GM12878 (cell line): ENCODE measurements at regions not wholly inside any gene's neighbourhood (a gene's known extent, or its start where the extent isn't known, plus 50 kb on each side); places are given as distances from the start of the nearest gene placed in this dataset.

Experiments
- ATAC-seq: fragments of 200-7000 bp; cut with Tn5 transposase; 3 replicates; pipeline ENCODE4 v1.9.1; 2020; ENCODE audit warnings: mild to moderate bottlenecking, moderate library complexity
- BruUV-seq: library from RNA; stranded (reverse); fragments of 400-500 nt; replicated peaks from 2 replicates; lab custom pipeline; 2021; lab: Mats Ljungman, UMichigan
- CTCF ChIA-PET: fragments of 300-600 bp; sonication (Branson Sonifier 250); formaldehyde crosslinking; extraction: SDS; loops from one replicate; lab custom pipeline; 2021; ENCODE audit warnings: inconsistent platforms; lab: Yijun Ruan, JAX
- POLR2A ChIA-PET: fragments of 350-600 bp; formaldehyde crosslinking; extraction: SDS; loops from one replicate; lab custom pipeline; 2021; ENCODE audit warnings: inconsistent platforms; lab: Charles Lee
- RAD21 ChIA-PET: fragments of 300-600 bp; sonication (Branson Sonifier 250); formaldehyde crosslinking; loops from one replicate; lab custom pipeline; 2023; ENCODE audit warnings: antibody characterized with exemption; ENCODE audit not compliant: unreplicated experiment; lab: Charles Lee
- SMC1A ChIA-PET: fragments of 300-600 bp; sonication (Branson Sonifier 250); formaldehyde crosslinking; loops from one replicate; lab custom pipeline; 2023; ENCODE audit not compliant: unreplicated experiment, uncharacterized antibody; lab: Charles Lee
- DNase-seq: peaks from one replicate; pipeline ENCODE4 v3.0.0-alpha.2; 2011; ENCODE audit warnings: low read depth, low spot score
- FAIRE-seq: peaks from 3 replicates; lab custom pipeline; 2011; peaks lifted over from hg19 to GRCh38; lab: Jason Lieb, UNC
- H2AFZ ChIP-seq: 2 replicates; pipeline ENCODE4 v1.6.0; 2011; ENCODE audit warnings: low read depth, low read length, control low read depth; ENCODE audit not compliant: control insufficient read depth
- H3K27ac ChIP-seq: 2 replicates; pipeline ENCODE4 v1.5.1; 2011; ENCODE audit warnings: control low read depth; ENCODE audit not compliant: control insufficient read depth, insufficient read depth
- H3K27me3 ChIP-seq, 2 experiments: replicated peaks in 1 of 2; 2 replicates each; pipeline versions ENCODE4 v1.6.0 to v1.6.1; 2011; ENCODE audit warnings: low read length in 1 of 2; ENCODE audit not compliant: control insufficient read depth in 2 of 2, insufficient read depth in 2 of 2
- H3K36me3 ChIP-seq, 2 experiments: 2 replicates each; pipeline ENCODE4 v1.5.1; 2011; ENCODE audit warnings: low read length in 1 of 2; ENCODE audit not compliant: control insufficient read depth in 2 of 2, insufficient read depth in 2 of 2
- H3K4me1 ChIP-seq: 2 replicates; pipeline ENCODE4 v1.6.1; 2011; ENCODE audit warnings: mild to moderate bottlenecking, low read length, moderate library complexity, mixed read lengths; ENCODE audit not compliant: control insufficient read depth, insufficient read depth
- H3K4me2 ChIP-seq: 2 replicates; pipeline ENCODE4 v1.6.0; 2011; ENCODE audit warnings: control low read depth; ENCODE audit not compliant: control insufficient read depth, insufficient read depth
- H3K4me3 ChIP-seq: fragments of 200-600 bp; sonication (generic); 2 replicates; pipeline ENCODE4 v1.5.1; 2016
- H3K79me2 ChIP-seq: 2 replicates; pipeline ENCODE4 v1.6.0; 2011; ENCODE audit warnings: low read length; ENCODE audit not compliant: control insufficient read depth, insufficient read depth
- H3K9ac ChIP-seq: 2 replicates; pipeline ENCODE4 v1.8.0; 2011; ENCODE audit warnings: low read length, control low read depth, mixed read lengths; ENCODE audit not compliant: control insufficient read depth, insufficient read depth
- H3K9me3 ChIP-seq: replicated peaks from 3 replicates; pipeline ENCODE4 v1.5.1; 2011; ENCODE audit warnings: mild to moderate bottlenecking, low read length; ENCODE audit not compliant: control insufficient read depth, insufficient read depth
- H4K20me1 ChIP-seq: 2 replicates; pipeline ENCODE4 v1.6.0; 2011; ENCODE audit not compliant: control insufficient read depth, insufficient read depth
- FOS ChIP-seq: IDR thresholded peaks from 3 replicates; pipeline ENCODE4 v1.6.1; 2011; ENCODE audit warnings: borderline replicate concordance; ENCODE audit not compliant: insufficient read length; ENCODE audit errors: extremely low read depth
- HCFC1 ChIP-seq: fragments of 150-350 bp; IDR thresholded peaks from 2 replicates; pipeline ENCODE4 v1.6.1; 2014; ENCODE audit warnings: low read length
- MEF2B ChIP-seq: fragments of 450-650 bp; IDR thresholded peaks from 2 replicates; pipeline ENCODE4 v1.6.1; 2018; ENCODE audit warnings: mild to moderate bottlenecking, moderate library complexity; ENCODE audit not compliant: partially characterized antibody, poor library complexity, severe bottlenecking
- MTA2 ChIP-seq: fragments of 450-650 bp; IDR thresholded peaks from 2 replicates; pipeline ENCODE4 v1.6.1; 2016; ENCODE audit warnings: low read depth, mild to moderate bottlenecking, moderate library complexity
- MTA3 ChIP-seq: IDR thresholded peaks from 2 replicates; pipeline ENCODE4 v1.6.1; 2012; ENCODE audit warnings: low read length, inconsistent platforms, borderline replicate concordance
- NFXL1 ChIP-seq: fragments of 450-650 bp; IDR thresholded peaks from 2 replicates; pipeline ENCODE4 v1.6.1; 2017; ENCODE audit warnings: antibody characterized with exemption, mild to moderate bottlenecking, borderline replicate concordance
- NKRF ChIP-seq: fragments of 450-650 bp; conservative IDR thresholded peaks from 2 replicates; pipeline ENCODE4 v1.6.1; 2017; ENCODE audit warnings: mild to moderate bottlenecking, moderate library complexity
- NR2C1 ChIP-seq: fragments of 450-650 bp; IDR thresholded peaks from 2 replicates; pipeline ENCODE4 v1.6.1; 2017; ENCODE audit warnings: antibody characterized with exemption, mild to moderate bottlenecking, moderate library complexity
- NRF1 ChIP-seq: conservative IDR thresholded peaks from 2 replicates; pipeline ENCODE4 v1.6.1; 2011; ENCODE audit warnings: mild to moderate bottlenecking, low read depth, low read length, improper control_type of control experiment
- PAX5 ChIP-seq: IDR thresholded peaks from 2 replicates; pipeline ENCODE4 v1.6.1; 2011; ENCODE audit warnings: low read depth, low read length, borderline replicate concordance
- PBX3 ChIP-seq: IDR thresholded peaks from 2 replicates; pipeline ENCODE4 v1.6.1; 2011; ENCODE audit warnings: mild to moderate bottlenecking, low read depth, low read length, moderate library complexity; ENCODE audit not compliant: insufficient replicate concordance
- POLR2A ChIP-seq: IDR thresholded peaks from 2 replicates; pipeline ENCODE4 v1.6.1; 2011; ENCODE audit warnings: low read depth, mild to moderate bottlenecking, low read length
- RCOR1 ChIP-seq: conservative IDR thresholded peaks from 2 replicates; pipeline ENCODE4 v1.6.1; 2012; ENCODE audit warnings: low read depth, low read length, improper control_type of control experiment
- SIN3A ChIP-seq: IDR thresholded peaks from 2 replicates; pipeline ENCODE4 v1.6.1; 2012; ENCODE audit warnings: low read depth, low read length, improper control_type of control experiment
- SPI1 ChIP-seq: IDR thresholded peaks from 2 replicates; pipeline ENCODE4 v1.6.1; 2011; ENCODE audit warnings: low read depth, mild to moderate bottlenecking, low read length, moderate library complexity, borderline replicate concordance; ENCODE audit not compliant: insufficient read depth
- USF1 ChIP-seq: IDR thresholded peaks from 2 replicates; pipeline ENCODE4 v1.6.1; 2011; ENCODE audit warnings: borderline replicate concordance, low read depth, mild to moderate bottlenecking, moderate library complexity, mixed read lengths, low read length; ENCODE audit not compliant: insufficient read depth; ENCODE audit errors: extremely low read length
- ZNF274 ChIP-seq: IDR thresholded peaks from one replicate; pipeline ENCODE4 v1.8.0; 2011; ENCODE audit not compliant: insufficient read length, insufficient read depth
- ZZZ3 ChIP-seq: IDR thresholded peaks from 2 replicates; pipeline ENCODE4 v1.6.1; 2011; ENCODE audit warnings: low read depth; ENCODE audit not compliant: control insufficient read depth, insufficient read length
- in situ Hi-C: fragments of 300-500 bp; cut with MboI; formaldehyde crosslinking; loops from 9 replicates; pipeline ENCODE4 v1.14.3; 2018; ENCODE audit warnings: mixed read lengths
- intact Hi-C: fragments of 100-400 bp; cut with micrococcal nuclease; formaldehyde crosslinking; loops from one replicate; pipeline ENCODE4 v1.14.2; 2022; ENCODE audit not compliant: unreplicated experiment
- TF ChIP-seq, protein P1 (sequence below): fragments of 450-650 bp; IDR thresholded peaks from 2 replicates; pipeline ENCODE4 v1.6.1; 2017; ENCODE audit warnings: mild to moderate bottlenecking, low read depth, inconsistent platforms; ENCODE audit not compliant: poor library complexity, severe bottlenecking

GRCh38 chr3:178948546-178948945 is 123.1 kb downstream of the ZMAT3 start:
- no peak for FAIRE-seq
- no peak for TF ChIP-seq NKRF
- TF ChIP-seq HCFC1 = no peak
- TF ChIP-seq NRF1 = no peak
- no peak for TF ChIP-seq FOS
- TF ChIP-seq ZZZ3 = no peak
- TF ChIP-seq, protein P1, sequence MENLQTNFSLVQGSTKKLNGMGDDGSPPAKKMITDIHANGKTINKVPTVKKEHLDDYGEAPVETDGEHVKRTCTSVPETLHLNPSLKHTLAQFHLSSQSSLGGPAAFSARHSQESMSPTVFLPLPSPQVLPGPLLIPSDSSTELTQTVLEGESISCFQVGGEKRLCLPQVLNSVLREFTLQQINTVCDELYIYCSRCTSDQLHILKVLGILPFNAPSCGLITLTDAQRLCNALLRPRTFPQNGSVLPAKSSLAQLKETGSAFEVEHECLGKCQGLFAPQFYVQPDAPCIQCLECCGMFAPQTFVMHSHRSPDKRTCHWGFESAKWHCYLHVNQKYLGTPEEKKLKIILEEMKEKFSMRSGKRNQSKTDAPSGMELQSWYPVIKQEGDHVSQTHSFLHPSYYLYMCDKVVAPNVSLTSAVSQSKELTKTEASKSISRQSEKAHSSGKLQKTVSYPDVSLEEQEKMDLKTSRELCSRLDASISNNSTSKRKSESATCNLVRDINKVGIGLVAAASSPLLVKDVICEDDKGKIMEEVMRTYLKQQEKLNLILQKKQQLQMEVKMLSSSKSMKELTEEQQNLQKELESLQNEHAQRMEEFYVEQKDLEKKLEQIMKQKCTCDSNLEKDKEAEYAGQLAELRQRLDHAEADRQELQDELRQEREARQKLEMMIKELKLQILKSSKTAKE = no peak
- TF ChIP-seq NFXL1 = no peak
- TF ChIP-seq MTA3 = no peak
- no peak for TF ChIP-seq USF1
- no peak for TF ChIP-seq SPI1
- TF ChIP-seq SIN3A = no peak
- no peak for TF ChIP-seq PBX3
- TF ChIP-seq MEF2B = no peak
- TF ChIP-seq ZNF274 = no peak
- TF ChIP-seq POLR2A = no peak
- TF ChIP-seq MTA2 = no peak
- no peak for TF ChIP-seq RCOR1
- TF ChIP-seq NR2C1 = no peak
- TF ChIP-seq PAX5 = no peak
- Histone ChIP-seq H3K9ac (no peak overlapping the region), H3K4me1 (no peaks in the 10 kb centered on the region), H4K20me1 (no peaks in the 10 kb centered on the region), H3K4me3 (no peak overlapping the region), H3K36me3 (no peaks in the 10 kb centered on the region), H3K27ac (no peak overlapping the region), H3K9me3 (peaks cover 4% of the 10 kb centered on the region), H3K79me2 (no peaks in the 10 kb centered on the region), H2AFZ (no peak overlapping the region), H3K27me3 (no peaks in the 10 kb centered on the region), H3K4me2 (no peak overlapping the region)
- no TSS peak for BruUV-seq
- SMC1A ChIA-PET = interaction anchor here (1.0 to 2.5 kb wide), 3 partner anchors 8 to 504 kb away, joined by 3 to 7 read pairs (median 6); no protein-coding TSS in a partner anchor
- intact Hi-C loops = no loop called here
- in situ Hi-C loops = no loop called here
- RAD21 ChIA-PET = interaction anchor here (1.4 kb wide), 1 partner anchor 21 kb away, joined by 3 read pairs; no protein-coding TSS in a partner anchor
- POLR2A ChIA-PET = no interaction called here
- DNase-seq = no peak
- no peak for ATAC-seq
- CTCF ChIA-PET = interaction anchor here (0.7 to 1.6 kb wide), 5 partner anchors 9 to 515 kb away, joined by 3 to 6 read pairs (median 5); no protein-coding TSS in a partner anchor
